Gastroesophageal sphincter (tissue), 2 donors: ENCODE measurements at regions not wholly inside any gene's neighbourhood (a gene's known extent, or its start where the extent isn't known, plus 50 kb on each side); places are given as distances from the start of the nearest gene placed in this dataset.

Experiments
- EP300 ChIP-seq: sonication (generic); formaldehyde crosslinking; IDR thresholded peaks from one replicate; pipeline ENCODE4 v1.6.1; 2017; ENCODE audit warnings: antibody characterized with exemption, mild to moderate bottlenecking
- POLR2A ChIP-seq, 2 donors: fragments of 450-650 bp; IDR thresholded peaks; one replicate each; pipeline ENCODE4 v1.6.1; 2017; ENCODE audit warnings: antibody characterized with exemption in 2 of 2, mild to moderate bottlenecking in 2 of 2, moderate library complexity in 1 of 2

GRCh38 chr10:78280604-78281003, 246.9 kb downstream of the RPS24 start:
- no peak for TF ChIP-seq EP300
- TF ChIP-seq POLR2A (IDR thresholded peaks at IDR 0.05) = no peak
